ENCODE measurements at regions not wholly inside any gene's neighbourhood (a gene's known extent, or its start where the extent isn't known, plus 50 kb on each side); places are given as distances from the start of the nearest gene placed in this dataset.

DNA sequence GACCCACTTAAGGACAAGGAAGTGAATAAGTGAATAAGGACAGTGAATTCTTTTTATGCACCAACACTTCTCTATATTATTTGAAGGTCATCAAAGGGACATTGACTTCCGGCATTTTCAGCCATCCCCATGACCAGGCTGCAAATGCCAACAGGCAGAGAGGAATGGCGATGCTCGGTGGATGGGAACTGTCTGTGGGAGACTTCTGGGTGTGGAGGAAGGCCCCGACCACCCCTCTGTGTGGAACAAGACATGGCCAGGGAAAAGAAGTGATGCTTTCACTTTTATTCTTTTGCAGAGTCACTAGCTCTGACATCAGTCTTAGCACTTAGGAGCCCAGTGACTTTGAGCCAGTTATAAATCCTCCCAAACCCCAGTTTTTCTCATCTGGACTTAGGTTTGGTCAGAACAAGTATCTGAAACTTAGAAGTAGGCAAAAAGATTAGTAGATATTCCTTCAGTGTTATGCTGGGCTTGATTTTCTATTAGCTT, 84.5 kb downstream of the KBTBD8 start:
- TF ChIP-seq POLR2AphosphoS5 (IDR thresholded peaks at IDR 0.05; ENCODE audit: low read depth, low read length) (no peak), FOXP2 (optimal IDR thresholded peaks at IDR 0.05; ENCODE audit: borderline replicate concordance, extremely low read depth, extremely low read length, insufficient read depth) (no peak), TAF1 (IDR thresholded peaks at IDR 0.05; ENCODE audit: borderline replicate concordance, insufficient read depth, low read length) (no peak), SIN3A (IDR thresholded peaks at IDR 0.05; ENCODE audit: borderline replicate concordance, insufficient read depth, low read length) (no peak)
- TF ChIP-seq, protein P1, sequence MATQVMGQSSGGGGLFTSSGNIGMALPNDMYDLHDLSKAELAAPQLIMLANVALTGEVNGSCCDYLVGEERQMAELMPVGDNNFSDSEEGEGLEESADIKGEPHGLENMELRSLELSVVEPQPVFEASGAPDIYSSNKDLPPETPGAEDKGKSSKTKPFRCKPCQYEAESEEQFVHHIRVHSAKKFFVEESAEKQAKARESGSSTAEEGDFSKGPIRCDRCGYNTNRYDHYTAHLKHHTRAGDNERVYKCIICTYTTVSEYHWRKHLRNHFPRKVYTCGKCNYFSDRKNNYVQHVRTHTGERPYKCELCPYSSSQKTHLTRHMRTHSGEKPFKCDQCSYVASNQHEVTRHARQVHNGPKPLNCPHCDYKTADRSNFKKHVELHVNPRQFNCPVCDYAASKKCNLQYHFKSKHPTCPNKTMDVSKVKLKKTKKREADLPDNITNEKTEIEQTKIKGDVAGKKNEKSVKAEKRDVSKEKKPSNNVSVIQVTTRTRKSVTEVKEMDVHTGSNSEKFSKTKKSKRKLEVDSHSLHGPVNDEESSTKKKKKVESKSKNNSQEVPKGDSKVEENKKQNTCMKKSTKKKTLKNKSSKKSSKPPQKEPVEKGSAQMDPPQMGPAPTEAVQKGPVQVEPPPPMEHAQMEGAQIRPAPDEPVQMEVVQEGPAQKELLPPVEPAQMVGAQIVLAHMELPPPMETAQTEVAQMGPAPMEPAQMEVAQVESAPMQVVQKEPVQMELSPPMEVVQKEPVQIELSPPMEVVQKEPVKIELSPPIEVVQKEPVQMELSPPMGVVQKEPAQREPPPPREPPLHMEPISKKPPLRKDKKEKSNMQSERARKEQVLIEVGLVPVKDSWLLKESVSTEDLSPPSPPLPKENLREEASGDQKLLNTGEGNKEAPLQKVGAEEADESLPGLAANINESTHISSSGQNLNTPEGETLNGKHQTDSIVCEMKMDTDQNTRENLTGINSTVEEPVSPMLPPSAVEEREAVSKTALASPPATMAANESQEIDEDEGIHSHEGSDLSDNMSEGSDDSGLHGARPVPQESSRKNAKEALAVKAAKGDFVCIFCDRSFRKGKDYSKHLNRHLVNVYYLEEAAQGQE (IDR thresholded peaks at IDR 0.05; ENCODE audit: insufficient read depth in 1 of 2, low read depth in 2 of 2, low read length in 2 of 2), result no peak

DNA sequence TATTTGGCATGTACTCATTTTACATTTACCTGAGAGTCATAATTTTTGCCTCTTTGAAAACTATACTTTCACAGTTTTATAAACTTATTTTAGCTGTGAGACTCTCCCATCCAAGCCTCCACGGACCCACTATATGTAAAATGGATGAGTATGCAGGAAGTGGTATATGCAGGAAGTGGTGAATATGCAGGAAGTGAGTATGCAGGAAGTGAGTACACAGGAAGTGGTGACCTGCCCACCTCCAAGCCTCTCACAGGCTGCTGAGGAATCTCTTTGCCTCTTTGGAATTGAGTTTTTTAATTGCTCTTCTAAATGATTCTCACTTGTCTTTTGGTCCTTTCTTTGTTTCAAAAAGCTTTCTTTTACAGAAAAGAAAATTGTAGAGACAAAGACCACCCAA, 85.2 kb downstream of the KBTBD8 start:
- no peak for TF ChIP-seq TAF1 (IDR thresholded peaks at IDR 0.05; ENCODE audit: borderline replicate concordance, insufficient read depth, low read length)
- TF ChIP-seq SIN3A (IDR thresholded peaks at IDR 0.05; ENCODE audit: borderline replicate concordance, insufficient read depth, low read length), result no peak
- no peak for TF ChIP-seq FOXP2 (optimal IDR thresholded peaks at IDR 0.05; ENCODE audit: borderline replicate concordance, extremely low read depth, extremely low read length, insufficient read depth)
- no peak for TF ChIP-seq POLR2AphosphoS5 (IDR thresholded peaks at IDR 0.05; ENCODE audit: low read depth, low read length)
- TF ChIP-seq, protein P1 (IDR thresholded peaks at IDR 0.05; ENCODE audit: insufficient read depth in 1 of 2, low read depth in 2 of 2, low read length in 2 of 2), result no peak

DNA sequence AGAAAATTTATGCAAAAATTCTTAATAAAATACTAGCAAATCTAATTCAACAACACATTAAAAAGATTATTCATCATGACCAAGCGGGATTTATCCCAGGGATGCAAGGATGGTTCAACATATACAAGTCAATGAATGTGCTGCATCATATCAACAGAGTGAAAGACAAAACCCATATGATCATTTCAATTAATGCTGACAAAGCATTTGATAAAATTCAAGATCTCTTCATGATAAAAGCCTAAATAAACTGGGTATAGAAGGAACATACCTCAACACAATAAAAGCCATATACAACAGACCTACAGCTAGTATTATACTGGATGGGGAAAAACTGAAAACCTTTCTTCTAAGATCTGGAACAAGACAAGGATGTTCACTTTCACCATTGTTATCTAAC, 89.7 kb downstream of the KBTBD8 start:
- no peak for TF ChIP-seq TAF1 (IDR thresholded peaks at IDR 0.05; ENCODE audit: borderline replicate concordance, insufficient read depth, low read length)
- TF ChIP-seq SIN3A (IDR thresholded peaks at IDR 0.05; ENCODE audit: borderline replicate concordance, insufficient read depth, low read length), result no peak
- no peak for TF ChIP-seq POLR2AphosphoS5 (IDR thresholded peaks at IDR 0.05; ENCODE audit: low read depth, low read length)
- TF ChIP-seq FOXP2 (optimal IDR thresholded peaks at IDR 0.05; ENCODE audit: borderline replicate concordance, extremely low read depth, extremely low read length, insufficient read depth), result no peak
- TF ChIP-seq, protein P1 (IDR thresholded peaks at IDR 0.05; ENCODE audit: insufficient read depth in 1 of 2, low read depth in 2 of 2, low read length in 2 of 2), result no peak

DNA sequence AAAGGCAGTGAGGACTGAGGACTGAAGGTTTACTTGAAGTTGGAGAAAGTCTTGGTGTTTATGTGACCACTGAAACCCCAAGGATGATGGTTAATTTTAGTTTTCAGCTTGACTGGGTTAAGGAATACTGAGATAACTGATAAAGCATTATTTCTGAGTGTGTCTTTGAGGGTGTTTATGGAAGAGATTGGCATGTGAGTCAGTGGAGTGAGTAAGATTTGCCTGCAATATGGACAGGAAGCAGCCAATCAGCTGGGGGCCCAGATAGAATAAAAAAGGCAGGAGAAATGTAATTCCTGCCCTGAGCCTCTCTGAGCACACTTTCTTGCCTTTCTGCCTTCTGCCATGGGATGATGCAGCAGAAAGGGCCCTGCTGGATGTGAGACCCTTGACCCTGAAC, 92.4 kb downstream of the KBTBD8 start:
- TF ChIP-seq SIN3A (IDR thresholded peaks at IDR 0.05; ENCODE audit: borderline replicate concordance, insufficient read depth, low read length), result no peak
- no peak for TF ChIP-seq FOXP2 (optimal IDR thresholded peaks at IDR 0.05; ENCODE audit: borderline replicate concordance, extremely low read depth, extremely low read length, insufficient read depth)
- TF ChIP-seq, protein P1 (IDR thresholded peaks at IDR 0.05; ENCODE audit: insufficient read depth in 1 of 2, low read depth in 2 of 2, low read length in 2 of 2), result no peak
- TF ChIP-seq POLR2AphosphoS5 (IDR thresholded peaks at IDR 0.05; ENCODE audit: low read depth, low read length), result no peak

DNA sequence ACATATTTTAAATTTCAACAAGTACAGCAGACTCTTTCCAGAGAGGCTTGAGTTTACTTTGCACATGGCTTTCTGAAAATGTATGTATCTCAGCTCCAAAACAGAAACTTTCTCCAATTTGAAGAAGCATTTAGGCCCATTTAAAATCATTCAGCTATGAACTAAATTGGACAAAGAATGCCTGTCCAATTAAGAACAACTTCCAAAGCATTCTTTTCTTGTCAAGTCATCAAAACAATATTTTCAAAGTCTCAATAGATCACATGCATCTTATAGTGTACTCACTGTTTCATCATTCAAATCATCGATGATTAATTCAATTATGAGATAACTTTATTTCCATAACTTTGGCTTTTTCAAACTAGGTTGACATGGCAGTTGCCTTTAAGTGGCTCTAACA, 95.2 kb downstream of the KBTBD8 start:
- TF ChIP-seq SIN3A (IDR thresholded peaks at IDR 0.05; ENCODE audit: borderline replicate concordance, insufficient read depth, low read length), result no peak
- TF ChIP-seq TAF1 (IDR thresholded peaks at IDR 0.05; ENCODE audit: borderline replicate concordance, insufficient read depth, low read length), result no peak
- TF ChIP-seq FOXP2 (optimal IDR thresholded peaks at IDR 0.05; ENCODE audit: borderline replicate concordance, extremely low read depth, extremely low read length, insufficient read depth), result no peak
- no peak for TF ChIP-seq POLR2AphosphoS5 (IDR thresholded peaks at IDR 0.05; ENCODE audit: low read depth, low read length)
- TF ChIP-seq, protein P1 (IDR thresholded peaks at IDR 0.05; ENCODE audit: insufficient read depth in 1 of 2, low read depth in 2 of 2, low read length in 2 of 2), result no peak
